Esophagus muscularis mucosa (tissue), 4 donors: ENCODE measurements at regions not wholly inside any gene's neighbourhood (a gene's known extent, or its start where the extent isn't known, plus 50 kb on each side); places are given as distances from the start of the nearest gene placed in this dataset.
"Not testable (repeated sequence)": the region's sequence is repeated elsewhere in the genome, so short reads cannot be mapped to it uniquely, and the experiment has no call there.

Experiments used
- DNase-seq: peaks from one replicate; pipeline ENCODE4 v3.0.0-alpha.2; 2017; ENCODE audit errors: extremely low spot score
- H3K27ac ChIP-seq, 4 donors: fragments of 200-600 bp; sonication (generic); replicated peaks in 1 of 4; 1 replicate in 3 of 4; 2 replicates in 1 of 4; pipeline ENCODE4 v1.5.1; 2016 to 2019; ENCODE audit warnings: mild to moderate bottlenecking in 1 of 4
- H3K27me3 ChIP-seq, 4 donors: fragments of 200-600 bp; sonication (generic); one replicate each; pipeline versions ENCODE4 v1.5.1 to v1.6.0; 2016 to 2019
- H3K36me3 ChIP-seq, 4 donors: fragments of 200-600 bp; sonication (generic); one replicate each; pipeline ENCODE4 v1.5.1; 2016 to 2019
- H3K4me1 ChIP-seq, 4 donors: fragments of 200-600 bp; sonication (generic); one replicate each; pipeline ENCODE4 v1.5.1; 2016 to 2019
- H3K4me3 ChIP-seq, 4 donors: fragments of 200-600 bp; sonication (generic); 1 replicate in 2 of 4; 2 replicates in 2 of 4; pipeline ENCODE4 v1.5.1; 2016 to 2019; ENCODE audit warnings: mild to moderate bottlenecking in 4 of 4, moderate library complexity in 1 of 4
- H3K9me3 ChIP-seq, 4 donors: fragments of 200-600 bp; sonication (generic); 1 replicate in 3 of 4; 2 replicates in 1 of 4; pipeline ENCODE4 v1.5.1; 2016 to 2019
- WGBS: methylation state at CpG from one replicate; pipeline ENCODE4 v1.1.5; 2018; 5-methylcytosine and 5-hydroxymethylcytosine counted together
- intact Hi-C: fragments of 100-400 bp; cut with DNase I; formaldehyde crosslinking; loops from one replicate; pipeline ENCODE4 v1.15.1; 2023

DNA sequence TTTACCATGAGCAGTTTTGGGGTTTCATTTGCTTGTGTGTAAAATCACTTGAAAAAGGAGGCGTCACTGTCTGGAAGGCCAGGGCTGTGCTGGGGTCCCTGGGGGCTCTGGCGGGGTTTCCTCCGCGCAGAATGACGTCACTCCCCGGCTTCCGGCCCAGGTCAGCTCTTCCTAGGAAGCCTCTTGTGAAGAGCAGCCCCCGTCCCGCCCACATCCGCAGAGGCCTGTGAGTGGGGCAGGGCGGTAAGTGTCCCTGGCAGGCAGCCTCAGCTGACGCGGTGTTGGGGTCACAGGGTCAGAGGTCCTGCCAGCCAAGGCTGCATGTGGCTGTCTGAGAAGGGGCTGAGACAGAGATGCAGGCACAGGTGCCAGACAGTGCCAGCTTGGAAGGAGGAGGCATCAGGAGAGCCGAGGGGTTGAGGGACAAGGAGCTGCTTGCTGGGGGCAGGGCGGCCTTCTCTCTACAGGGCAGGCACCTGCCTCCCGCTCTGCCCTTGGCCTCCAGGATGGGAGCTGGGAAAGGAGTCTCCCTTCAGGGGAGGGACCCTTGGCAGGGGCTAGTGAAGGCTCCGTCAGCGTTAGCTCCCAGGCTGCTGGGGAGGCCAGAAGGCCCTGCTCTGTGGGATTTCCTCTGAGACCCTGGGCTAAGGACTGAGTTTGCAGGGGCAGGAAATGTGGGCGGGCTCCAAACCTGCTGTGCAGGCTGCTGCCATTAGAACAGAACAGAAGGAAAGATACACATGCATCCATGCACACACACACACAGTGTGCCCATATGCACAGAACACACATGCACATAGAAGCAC lies 3951.6 kb upstream of the TPTE start:
- H3K4me3 ChIP-seq, H3K4me1 ChIP-seq, H3K27me3 ChIP-seq, H3K9me3 ChIP-seq, DNase-seq, H3K27ac ChIP-seq, H3K36me3 ChIP-seq, intact Hi-C loops: not testable (repeated sequence)
- no CpG with 5 or more reads among the region's 19 CpGs for WGBS

DNA sequence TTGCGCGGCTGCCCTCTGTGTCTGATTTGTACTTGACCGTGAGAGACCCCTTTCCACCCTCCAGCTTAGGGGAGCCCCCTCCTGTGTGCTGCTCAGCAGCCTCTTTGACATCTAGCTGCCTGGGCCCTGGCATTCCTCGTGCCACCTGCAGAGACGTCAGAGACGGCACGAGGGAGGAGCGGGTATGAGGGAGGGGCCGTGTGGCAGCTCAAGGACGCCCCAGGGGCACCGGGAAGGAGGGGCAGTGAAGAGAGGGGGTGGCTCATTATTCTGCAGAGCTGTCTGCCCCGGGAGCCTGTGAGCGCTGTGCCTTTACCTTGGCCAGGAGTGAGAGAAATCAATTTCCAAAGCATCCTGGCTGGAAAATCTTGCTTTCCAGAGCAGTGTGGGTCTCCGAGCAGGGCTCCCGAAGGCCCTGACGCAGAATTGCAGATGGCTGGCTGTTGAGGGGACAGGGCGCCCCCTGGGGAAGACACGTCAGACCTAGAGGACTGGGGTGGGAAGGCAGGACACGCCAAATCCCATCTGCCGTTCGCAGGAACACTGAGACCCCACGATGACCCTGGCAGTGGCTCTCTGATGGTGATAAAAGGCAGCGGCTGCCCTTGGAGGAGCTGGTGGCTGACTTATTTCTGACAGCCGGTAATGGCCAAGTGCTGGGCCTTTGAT lies 3950.5 kb upstream of the TPTE start:
- H3K4me1 ChIP-seq, H3K9me3 ChIP-seq, DNase-seq, H3K36me3 ChIP-seq, H3K27me3 ChIP-seq, H3K4me3 ChIP-seq, H3K27ac ChIP-seq, intact Hi-C loops: not testable (repeated sequence)
- no CpG with 5 or more reads among the region's 24 CpGs for WGBS

DNA sequence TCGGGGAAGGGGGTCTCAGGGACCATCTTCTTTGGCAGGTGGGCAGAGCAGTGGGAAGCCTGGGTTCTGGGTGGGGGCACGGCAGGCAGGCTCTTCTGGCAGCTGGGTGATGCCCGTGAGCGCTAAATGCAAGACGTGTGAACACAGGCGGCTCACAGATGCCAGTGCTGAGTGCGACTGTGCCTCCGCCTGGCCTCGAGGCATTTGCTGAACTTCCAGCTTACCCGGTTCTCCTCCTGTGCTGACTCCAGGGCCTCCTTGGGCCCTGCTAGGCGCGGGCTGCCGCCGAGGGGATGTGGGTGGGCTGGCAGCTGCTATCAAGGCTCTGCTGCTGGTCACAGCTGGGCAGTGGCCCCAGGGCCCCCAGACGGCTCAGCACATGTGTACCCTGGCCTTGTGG lies 3947.8 kb upstream of the TPTE start:
- H3K4me1 ChIP-seq, H3K27me3 ChIP-seq, H3K36me3 ChIP-seq, H3K27ac ChIP-seq, H3K4me3 ChIP-seq, H3K9me3 ChIP-seq, DNase-seq, intact Hi-C loops: not testable (repeated sequence)
- no CpG with 5 or more reads among the region's 15 CpGs for WGBS

DNA sequence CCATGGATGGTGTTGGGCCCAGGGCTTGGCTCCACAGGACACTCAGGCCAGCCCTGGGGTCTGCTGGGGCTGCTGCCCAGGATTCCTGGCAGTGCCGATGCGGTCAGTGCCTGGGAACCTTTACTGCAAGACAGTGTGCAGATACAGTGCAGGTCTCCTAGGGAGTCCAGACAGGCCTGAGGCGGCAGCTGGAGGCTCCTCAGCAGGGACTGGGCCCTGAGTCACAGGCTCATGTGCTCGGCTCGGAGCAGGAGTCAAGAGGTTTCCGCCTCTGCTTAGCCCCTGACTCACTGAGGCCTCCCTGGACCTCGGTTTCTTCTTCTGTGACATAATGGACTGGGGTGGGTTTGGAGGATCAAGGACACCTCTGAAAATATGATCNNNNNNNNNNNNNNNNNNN lies 3941.6 kb upstream of the TPTE start:
- H3K27ac ChIP-seq, DNase-seq, H3K27me3 ChIP-seq, H3K9me3 ChIP-seq, H3K4me1 ChIP-seq, H3K36me3 ChIP-seq, H3K4me3 ChIP-seq, intact Hi-C loops: not testable (repeated sequence)
- WGBS = no CpG with 5 or more reads among the region's 7 CpGs
